HG03460 (cell line): ENCODE measurements at regions not wholly inside any gene's neighbourhood (a gene's known extent, or its start where the extent isn't known, plus 50 kb on each side); places are given as distances from the start of the nearest gene placed in this dataset.
"Not testable (repeated sequence)": the region's sequence is repeated elsewhere in the genome, so short reads cannot be mapped to it uniquely, and the experiment has no call there.

ENCODE experiments used
- ATAC-seq: cut with Tn5 transposase; IDR thresholded peaks from one replicate; pipeline ENCODE4 v1.9.1; 2021; ENCODE audit not compliant: unreplicated experiment

DNA sequence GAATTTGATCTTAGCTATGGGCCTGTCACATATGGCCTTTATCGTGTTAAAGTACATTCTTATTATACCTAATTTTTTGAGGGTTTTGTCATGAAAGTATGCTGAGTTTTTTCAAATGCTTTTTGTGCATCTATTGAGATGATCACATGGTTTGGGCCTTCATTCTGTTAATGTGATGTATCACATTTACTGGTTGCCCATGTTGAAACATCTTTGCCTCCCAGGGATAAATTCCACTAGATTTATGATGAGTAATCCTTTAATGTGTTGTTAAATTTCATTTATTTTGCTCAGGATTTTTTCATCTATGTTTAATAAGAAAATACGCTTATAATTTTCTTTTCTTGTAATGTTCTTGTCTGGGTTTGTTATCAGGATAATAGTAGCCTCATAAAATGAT is 442.0 kb downstream of the MDFIC start:
- ATAC-seq: no peak

DNA sequence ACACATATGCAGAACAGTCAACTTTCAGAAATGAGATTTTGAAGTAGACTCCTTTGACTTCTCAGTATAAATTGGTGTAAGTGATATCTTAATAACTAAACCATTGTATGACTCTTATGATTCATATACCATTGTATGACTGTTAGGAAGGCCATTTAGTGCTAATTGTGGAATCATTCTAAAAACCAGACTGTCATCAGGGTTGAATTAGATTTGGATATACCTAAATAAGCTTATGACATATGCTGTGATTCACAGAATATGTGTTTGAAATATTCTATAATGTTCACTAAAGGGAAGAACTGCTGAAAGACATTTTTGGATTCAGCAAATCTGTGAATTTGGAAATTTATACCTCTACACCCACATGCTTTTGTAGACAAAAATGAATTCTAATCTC is 438.1 kb downstream of the MDFIC start:
- no peak for ATAC-seq

DNA sequence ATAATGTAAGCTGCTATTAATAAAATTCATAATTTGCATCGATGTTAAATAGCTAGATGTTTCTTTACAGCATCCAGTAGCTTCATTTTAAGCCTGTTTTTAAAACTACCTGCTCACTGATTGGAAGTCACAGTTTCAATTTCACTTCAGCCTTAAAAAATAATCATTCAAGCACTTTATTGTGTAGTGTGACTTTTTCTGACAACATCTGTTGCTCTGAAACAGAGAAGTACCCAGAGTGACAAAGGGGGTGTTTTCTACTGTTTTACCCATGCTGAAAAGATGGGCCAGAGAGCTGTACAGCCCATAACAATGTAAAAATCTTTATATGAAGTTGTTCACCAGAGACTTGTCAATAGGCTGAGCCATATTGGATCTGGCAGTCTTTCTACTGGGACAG is 437.2 kb downstream of the MDFIC start:
- ATAC-seq: no peak

DNA sequence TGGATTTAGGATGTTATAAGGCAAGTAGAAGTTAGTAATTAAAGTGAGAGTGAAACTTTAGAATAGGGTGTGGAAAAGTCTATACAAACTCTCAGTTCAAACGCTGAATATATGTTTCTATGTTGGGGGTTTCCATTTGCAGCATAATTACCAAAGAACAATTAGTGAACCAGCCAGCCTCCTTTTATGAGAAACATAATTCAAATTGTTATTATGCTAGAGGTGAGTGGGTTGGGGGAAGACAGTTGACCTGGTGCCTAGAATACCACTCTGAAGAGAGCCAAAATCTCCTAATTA is 435.8 kb downstream of the MDFIC start:
- no peak for ATAC-seq

DNA sequence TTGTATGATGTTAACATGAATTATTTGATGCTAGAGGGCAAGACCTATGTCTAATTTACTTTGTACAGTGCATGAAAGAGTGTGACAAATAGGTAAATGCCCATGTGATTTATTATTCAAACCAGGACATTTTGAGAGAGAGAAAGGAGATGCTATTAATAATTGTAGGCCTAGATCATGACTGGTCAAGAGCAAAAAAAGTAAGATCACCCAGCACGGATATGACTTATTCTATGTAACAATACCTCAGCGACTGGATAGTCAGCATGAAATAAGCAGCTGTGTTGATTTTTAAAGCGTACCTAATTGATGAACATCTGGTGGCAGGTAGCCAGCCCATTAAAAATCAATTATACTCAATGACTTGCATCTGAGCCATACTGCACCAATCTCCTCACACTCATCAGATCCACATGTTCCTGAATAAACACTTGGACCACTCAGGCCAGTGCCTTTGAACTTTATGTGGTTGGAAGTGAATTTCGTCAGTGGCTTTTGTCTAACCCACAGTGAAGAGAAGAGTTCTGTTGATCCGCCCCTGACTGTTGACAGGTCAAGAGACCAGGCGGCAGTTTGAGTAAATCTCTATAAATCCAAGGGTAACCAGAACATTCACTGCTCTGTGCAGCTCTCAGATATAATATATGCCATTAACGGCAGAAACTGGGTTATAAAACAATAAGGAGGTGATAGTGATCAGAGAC is 435.3 kb downstream of the MDFIC start:
- ATAC-seq: no peak

DNA sequence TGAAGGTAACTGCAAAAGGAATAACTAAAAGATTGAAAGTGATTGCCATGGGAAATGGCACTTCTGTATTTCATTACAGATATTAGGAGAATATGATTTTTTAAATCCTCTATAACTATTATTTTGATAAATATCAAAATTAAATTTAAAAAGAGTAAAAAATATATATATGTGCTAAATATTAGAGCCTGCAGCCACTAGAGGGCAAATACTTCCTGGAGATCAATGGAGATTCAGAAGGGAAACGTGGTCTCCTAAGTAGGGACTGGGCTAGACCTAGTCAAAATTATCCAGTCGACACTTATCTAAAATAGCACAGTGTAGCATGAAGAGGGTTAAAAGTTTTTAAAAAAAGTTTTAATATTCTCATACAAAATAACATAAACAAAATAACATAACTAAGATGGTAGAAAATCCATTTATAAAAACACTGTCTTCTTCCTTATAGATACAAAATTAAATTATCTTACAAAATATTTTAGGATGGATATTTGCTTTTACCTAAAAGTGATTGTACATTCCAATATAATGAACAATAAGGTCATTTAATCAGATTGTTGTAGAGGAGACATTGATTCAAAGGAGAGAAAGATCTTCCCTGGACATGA is 434.3 kb downstream of the MDFIC start:
- ATAC-seq: no peak

DNA sequence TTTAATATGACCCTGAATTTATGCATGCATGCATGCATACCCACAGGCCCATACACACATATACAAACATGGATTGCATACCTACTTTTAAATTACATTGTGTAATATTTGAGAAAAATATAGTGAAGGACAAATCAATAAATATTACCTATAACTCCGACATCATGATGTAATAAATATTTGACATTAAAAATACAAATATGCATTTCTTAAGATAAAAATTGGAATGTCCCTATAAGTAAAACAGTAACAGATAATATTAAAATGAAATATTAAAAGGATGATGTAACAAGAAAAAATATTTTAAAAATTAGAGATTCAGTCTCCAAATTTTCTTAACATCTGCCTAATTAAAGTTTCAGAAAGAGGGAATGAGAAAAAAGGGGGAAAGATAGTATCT is 433.0 kb downstream of the MDFIC start:
- no peak for ATAC-seq

DNA sequence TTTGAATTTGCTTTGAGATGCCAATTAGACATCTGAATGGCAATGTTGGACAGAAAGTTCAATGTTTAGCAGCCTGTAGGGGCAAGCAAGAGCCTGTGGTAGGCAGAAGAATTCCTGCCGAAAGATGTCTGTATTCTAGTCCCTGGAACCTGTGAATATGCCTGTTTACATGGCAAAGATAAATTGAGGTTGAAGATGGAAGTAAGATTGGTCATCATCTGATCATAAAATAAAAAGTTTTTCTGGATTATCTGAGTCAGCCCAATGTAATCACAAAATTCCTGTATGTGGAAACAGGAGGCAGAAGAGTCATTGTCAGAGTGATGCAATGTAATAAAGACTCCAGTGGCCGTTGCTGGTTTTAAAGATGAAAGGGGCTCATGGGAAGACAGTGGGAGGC is 430.5 kb downstream of the MDFIC start:
- no peak for ATAC-seq

DNA sequence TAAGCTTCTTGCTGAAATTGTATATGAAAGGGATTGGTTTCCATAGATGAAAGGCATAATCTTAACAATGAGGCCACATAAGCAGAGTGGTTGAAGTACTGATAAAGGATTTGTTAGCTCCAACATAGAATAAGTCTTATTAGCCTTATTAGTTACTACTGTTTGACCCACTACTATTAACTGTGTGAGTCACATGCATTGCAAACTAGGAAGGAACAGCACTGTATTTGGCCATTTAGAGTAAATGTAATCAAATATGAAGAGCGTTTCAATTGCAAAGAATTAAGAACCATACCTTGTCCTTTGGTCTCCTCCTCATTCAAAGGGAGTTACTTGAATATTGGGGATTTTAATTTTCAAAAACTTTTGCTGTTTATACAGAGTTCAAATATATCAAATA is 428.9 kb downstream of the MDFIC start:
- ATAC-seq: no peak

DNA sequence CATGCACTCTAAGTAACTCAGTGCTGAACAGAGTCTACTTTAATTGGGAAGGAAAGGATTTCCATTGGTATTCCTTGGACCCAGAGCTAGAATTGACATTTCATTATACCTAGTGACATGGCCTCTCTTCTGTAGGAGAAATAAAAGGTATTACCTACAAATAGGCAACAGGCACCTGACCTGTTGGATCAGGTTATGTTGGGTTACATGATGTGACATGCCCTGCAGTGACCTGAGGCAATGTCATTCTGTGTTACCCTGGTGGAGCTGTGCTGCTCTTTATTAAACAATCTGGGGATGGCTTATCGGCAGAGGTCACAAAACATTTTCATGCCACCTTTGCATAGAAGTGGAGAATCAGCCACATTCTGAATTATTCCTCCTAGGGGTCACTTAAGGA is 427.7 kb downstream of the MDFIC start:
- ATAC-seq: no peak

DNA sequence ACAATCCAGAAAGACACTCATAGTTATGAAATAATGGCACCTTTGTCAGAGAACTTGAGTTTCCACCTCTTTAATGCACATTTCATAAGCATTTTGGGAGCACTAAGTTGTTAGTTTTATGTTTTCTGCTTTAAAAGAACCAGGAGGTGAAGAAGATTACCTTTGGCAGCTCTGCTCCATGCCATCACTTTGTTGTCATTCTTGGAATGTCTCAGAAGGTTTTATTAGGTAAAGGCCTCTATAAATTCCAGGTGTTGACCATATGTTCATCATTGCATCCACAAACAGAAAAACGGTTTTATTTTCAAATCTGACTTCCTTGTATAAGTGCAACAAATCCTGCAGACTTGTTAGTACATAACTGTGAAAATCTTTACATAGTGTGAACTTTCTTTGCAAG is 424.8 kb downstream of the MDFIC start:
- no peak for ATAC-seq

DNA sequence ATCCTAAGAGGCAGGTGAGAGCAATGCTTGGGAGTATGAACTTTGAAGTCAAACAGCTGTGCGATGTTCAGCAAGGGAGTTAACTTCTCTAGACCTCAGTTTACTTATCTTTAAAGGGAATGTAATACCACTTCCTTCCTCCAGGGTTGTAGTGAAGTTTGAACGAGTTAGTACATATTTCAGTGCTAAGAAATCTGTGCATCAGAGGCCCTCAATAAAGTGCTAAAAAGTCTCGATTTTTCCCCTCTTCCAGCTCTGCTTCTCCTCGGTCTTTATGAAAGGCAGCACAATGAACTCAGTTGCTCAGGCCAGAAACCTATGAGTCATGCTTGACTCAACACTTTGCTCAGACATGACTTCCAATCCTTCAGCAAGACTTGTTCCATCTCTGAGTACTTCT is 418.9 kb downstream of the MDFIC start:
- ATAC-seq: no peak

DNA sequence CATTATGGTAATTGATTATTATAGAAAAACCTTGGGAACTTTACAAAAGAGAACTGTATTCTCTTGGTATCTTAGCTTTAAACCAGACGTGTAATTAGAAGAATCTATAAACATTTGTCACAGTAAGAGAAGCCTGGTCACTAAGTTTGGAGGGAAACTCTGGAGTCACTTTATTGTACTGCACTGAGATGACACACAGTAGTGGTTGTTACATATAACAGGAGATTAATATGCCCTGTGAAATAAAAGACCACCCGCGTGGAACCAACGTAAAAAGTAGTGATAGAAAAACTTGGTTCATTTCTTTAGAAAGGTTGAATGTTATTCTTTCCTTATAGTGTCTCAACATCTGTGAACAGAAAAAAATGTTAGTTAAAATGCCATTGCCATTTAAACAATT is 416.1 kb downstream of the MDFIC start:
- no peak for ATAC-seq

DNA sequence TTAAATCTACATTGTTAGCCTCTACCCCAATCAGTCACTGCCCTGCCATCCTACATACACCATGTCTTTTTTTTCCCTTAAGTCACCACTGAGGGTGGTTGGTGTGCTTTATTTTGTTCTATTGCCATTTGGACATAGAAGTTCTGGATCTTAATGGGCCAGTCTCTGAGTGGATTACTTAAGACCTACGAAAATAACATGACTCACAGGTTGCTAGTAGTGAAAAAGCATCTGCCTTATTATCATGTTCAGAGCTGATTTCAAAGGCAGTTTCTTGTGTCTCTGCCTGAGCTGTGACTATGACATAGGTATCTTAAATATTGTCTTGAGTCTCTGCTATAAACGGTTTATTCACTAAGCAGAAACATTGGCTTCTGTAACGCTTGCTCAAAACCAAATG is 410.8 kb downstream of the MDFIC start:
- ATAC-seq: no peak

DNA sequence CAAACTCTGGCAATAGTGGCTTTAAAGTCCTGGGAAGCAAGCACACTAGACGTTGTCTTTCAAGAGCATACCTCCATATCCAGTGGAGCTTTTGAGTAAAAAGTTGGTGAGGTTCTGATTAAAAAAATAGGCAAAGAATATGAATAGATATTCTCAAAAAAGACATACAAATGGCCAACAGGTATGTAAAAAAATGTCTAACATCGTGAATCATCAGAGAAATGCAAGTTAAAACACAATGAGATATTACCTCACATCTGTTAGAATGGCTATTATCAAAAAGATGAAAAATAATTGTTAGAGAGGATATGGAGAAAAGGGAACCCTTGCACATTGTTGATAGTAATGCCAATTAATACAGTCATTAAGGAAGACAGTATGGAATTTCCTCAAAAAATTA is 407.1 kb downstream of the MDFIC start:
- ATAC-seq: no peak

DNA sequence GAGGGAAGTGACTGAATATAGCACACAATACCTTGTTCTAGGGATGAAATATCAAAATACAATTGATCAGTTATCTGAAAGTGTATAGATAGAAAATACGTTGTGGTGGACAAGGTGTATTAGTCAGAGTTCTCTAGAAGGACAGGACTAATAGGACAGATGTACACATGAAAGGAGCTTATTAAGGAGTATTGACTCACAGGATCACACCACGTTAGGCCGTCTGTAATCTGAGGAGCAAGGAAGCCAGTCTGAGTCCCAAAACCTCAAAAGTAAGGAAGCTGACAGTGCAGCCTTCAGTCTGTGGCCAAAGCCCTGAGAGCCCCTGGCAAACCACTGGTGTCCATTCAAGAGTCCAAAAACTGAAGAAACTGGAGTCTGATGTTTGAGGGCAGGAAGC is 406.1 kb downstream of the MDFIC start:
- no peak for ATAC-seq

DNA sequence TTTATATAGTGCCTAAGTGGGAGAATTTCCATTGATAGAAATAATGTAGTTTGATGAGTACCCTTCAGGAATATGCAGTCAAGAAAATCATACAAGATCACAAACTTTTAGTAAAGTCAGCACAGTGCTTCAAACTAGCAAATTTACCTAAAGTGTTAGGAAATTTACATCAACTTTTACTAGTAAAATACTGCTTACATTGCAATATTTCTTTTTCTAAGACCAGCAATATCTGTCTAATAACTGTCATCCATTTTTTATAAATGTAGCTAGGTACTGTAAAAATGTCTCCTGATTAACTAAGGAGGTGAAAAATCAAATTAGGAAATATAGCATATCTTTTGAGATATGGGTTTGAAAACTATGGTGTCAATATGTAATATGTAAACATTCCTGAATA is 405.4 kb downstream of the MDFIC start:
- no peak for ATAC-seq

DNA sequence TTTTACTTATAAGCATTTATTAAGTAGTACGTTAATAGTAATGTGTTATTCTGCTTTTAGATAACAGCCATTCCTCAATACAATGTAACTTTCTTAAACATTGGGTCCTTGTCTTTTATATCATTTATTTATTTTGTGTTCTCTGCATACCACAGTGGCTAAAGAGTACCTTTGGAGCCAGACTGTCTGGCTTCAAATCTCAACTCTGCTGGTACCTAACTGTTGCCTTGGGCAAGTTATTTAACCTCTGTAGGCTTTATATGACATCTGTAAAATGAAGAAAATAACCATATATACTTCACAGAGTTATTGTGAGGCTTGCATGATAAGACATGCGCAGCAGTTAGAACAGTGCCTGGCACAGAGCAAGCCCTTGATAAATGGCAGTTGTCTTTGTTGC is 397.6 kb downstream of the MDFIC start:
- no peak for ATAC-seq

DNA sequence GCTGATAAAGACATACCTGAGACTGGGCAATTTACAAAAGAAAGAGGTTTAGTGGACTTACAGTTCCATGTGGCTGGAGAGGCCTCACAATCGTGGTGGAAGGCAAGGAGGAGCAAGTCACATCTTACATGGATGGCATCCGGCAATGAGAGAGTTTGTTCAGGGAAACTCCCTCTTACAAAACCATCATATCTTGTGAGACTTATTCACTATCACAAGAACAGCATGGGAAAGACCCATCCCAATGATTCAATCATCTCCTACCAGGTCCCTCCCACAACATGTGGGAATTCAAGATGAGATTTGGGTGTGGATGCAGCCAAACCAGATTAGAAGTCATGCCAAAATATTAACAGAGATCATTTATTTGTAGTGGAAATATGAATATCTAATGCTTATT is 388.4 kb downstream of the MDFIC start:
- not testable (repeated sequence) for ATAC-seq

DNA sequence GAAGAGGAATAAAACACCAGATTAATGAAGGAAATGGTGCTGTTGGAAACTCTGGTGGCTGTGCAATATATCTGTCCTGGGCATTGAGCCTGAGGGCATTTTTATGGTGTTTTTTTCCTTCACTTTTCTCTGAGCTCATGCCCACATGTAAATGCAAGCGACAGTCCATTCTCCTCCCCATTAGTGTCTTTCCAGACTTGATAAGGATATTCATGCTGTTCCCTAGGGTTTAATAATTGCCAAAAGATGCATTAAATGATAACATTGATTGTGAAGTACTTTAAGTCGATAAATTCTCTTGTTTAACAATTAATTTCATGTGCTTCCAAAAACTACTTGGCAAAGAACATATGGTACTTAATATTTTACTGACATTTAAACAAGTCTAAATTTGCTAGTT is 384.7 kb downstream of the MDFIC start:
- ATAC-seq: no peak

DNA sequence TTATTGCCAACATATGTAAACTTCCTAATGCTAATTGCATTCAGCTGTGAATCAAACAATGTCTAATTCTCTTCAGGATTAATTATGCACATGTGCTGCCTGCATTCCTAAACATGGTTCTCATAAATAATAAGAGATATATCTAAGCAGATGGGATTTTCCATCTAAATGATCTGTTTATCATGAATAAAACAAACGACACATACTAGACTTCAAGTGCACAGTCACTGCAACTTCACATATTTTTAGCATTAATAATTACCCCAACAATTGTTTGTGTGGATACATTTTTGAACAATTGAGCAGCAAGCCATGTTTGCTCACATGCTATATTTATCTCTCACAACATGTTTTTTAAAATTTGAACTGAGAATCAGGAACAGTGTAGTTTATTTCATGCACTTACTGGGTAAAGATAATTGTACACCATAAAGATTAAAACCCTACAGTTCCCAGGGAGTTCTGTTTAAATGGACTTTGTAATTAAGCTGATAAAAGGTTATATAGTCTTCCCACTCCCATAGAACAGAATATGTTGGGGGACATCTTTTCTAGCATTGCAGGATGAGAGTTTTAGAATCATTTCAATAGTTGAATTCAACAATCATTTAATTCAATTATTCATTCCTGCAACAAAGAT is 378.5 kb downstream of the MDFIC start:
- ATAC-seq: no peak

DNA sequence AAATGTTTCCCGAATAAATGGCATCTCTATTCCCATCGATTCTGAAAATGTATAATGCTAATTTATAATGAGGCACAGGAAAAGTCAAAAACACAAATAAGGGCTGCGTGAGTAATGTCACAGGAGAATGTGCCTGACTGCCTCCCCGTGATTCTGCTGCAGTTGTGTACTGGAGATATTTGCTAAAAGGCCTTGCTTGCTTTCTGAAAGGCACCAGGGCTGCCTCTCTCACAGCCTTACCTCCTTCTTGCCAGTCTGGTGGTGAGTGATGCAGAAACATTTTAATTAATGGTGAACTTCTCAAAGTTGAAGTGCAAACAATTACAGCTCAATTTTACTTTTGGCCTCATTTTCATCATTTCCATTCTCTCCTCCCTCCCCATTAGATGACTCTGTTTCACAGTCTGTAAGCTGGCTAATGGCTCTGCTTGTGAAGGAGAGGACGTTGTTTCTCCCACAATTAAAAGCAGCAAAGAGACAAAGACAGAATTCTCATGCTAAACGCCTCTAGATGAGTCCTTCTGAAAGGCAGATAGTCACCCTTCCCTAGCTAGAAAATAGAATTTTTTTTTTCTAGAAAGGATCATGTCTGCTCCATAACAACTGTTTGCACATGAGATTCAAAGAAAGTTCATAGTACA is 377.6 kb downstream of the MDFIC start:
- no peak for ATAC-seq
